ENCODE measurements at regions not wholly inside any gene's neighbourhood (a gene's known extent, or its start where the extent isn't known, plus 50 kb on each side); places are given as distances from the start of the nearest gene placed in this dataset.
"Not testable (repeated sequence)": the region's sequence is repeated elsewhere in the genome, so short reads cannot be mapped to it uniquely, and the experiment has no call there.

DNA sequence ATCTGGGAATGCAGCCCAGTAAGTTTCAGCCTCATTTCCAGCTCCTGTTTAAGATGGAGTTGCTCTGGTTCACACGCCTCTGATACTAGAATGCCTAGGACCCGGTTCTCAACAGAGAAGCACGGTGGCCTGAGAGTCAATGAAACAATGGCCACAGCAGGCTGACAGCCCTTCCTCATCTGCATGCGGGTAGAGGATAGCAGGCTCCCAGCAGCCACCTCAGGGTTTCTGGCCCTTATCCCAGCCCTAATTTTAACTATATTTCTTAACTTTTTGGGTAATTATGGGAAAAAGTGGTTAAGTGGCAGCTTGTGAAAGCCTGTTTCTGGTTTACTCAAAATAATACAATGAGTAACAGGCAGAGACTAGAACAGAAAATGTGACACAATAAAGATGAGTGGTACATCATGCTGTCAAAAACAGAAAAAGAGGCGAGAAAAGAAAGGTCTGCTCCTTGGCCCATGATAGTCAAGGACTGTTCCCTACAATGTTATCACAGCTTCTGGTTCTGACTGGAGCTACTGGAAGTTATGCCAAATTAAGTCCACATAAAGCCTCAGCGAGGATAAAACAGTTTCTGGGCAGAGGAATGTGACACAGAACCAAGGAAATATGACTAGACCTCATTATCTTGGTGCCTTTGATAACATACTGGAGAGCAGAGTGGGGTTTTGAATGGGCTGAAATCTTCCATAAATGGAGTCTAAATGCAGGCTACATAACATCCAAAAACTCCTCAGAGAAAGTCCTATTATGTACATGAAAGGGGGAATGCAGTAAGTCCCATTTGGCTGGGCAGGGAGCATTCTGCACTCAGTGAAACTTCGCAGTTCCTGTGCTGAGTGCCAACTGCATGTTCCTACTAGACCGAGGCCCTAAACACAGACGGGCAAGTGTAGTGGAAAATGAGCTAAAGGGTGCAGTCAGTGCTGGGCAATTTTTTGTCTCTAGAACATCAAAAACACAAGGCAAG lies 92.1 kb downstream of the NIBAN1 start:
- H3K9me3 Mint-ChIP-seq (ENCODE audit: unreplicated experiment), result no peaks in the 10 kb centered on the region
- TF ChIP-seq, protein P1, sequence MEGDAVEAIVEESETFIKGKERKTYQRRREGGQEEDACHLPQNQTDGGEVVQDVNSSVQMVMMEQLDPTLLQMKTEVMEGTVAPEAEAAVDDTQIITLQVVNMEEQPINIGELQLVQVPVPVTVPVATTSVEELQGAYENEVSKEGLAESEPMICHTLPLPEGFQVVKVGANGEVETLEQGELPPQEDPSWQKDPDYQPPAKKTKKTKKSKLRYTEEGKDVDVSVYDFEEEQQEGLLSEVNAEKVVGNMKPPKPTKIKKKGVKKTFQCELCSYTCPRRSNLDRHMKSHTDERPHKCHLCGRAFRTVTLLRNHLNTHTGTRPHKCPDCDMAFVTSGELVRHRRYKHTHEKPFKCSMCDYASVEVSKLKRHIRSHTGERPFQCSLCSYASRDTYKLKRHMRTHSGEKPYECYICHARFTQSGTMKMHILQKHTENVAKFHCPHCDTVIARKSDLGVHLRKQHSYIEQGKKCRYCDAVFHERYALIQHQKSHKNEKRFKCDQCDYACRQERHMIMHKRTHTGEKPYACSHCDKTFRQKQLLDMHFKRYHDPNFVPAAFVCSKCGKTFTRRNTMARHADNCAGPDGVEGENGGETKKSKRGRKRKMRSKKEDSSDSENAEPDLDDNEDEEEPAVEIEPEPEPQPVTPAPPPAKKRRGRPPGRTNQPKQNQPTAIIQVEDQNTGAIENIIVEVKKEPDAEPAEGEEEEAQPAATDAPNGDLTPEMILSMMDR (IDR thresholded peaks at IDR 0.05), result no peak
- no peak overlapping the region for H3K4me3 Mint-ChIP-seq (ENCODE audit: unreplicated experiment)
- no peak for DNase-seq (ENCODE audit: extremely low spot score, unreplicated experiment)
- H3K36me3 Mint-ChIP-seq (ENCODE audit: unreplicated experiment), result no peaks in the 10 kb centered on the region
- no peaks in the 10 kb centered on the region for H3K27me3 Mint-ChIP-seq (ENCODE audit: unreplicated experiment)
- peaks cover 3% of the 10 kb centered on the region for H3K4me1 Mint-ChIP-seq (ENCODE audit: unreplicated experiment)
- no peak overlapping the region for H3K27ac Mint-ChIP-seq (ENCODE audit: unreplicated experiment)

DNA sequence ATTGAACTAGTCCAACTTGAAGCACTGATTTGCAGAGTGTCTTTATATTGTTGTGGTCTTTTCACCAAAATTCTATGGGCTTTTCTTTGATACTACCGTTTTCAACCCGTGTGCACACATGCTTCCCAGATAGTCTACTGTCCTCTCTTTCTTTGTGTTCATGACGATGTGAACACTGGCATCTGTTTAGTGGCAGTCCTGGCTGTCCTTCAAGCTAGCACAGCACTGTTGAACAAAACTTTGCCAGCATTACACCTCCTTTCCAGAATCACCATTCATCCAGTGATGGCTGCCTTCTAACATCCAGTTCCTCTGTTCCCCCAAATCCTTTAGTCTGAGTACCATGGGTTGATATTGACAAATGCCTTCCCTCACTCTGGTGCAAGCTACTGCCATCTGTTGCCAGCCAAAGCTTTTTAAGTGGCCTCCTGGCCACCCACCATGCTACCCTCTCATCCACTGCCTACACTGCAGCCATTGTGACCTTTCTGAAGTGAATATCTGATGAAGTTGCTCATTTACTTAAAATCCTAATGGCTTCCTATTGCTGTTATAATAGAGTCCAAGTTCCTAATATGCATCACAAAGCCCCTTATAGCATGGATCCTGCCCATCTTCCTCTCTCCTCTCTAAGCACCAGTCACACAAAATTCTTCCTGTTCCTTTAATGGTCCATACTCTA lies 94.3 kb downstream of the NIBAN1 start:
- H3K9me3 Mint-ChIP-seq (ENCODE audit: unreplicated experiment), result no peaks in the 10 kb centered on the region
- no peak for DNase-seq (ENCODE audit: extremely low spot score, unreplicated experiment)
- H3K4me1 Mint-ChIP-seq (ENCODE audit: unreplicated experiment), result peaks cover 3% of the 10 kb centered on the region
- TF ChIP-seq, protein P1 (IDR thresholded peaks at IDR 0.05), result no peak
- no peaks in the 10 kb centered on the region for H3K27me3 Mint-ChIP-seq (ENCODE audit: unreplicated experiment)
- H3K4me3 Mint-ChIP-seq (ENCODE audit: unreplicated experiment), result no peak overlapping the region
- no peaks in the 10 kb centered on the region for H3K36me3 Mint-ChIP-seq (ENCODE audit: unreplicated experiment)
- no peak overlapping the region for H3K27ac Mint-ChIP-seq (ENCODE audit: unreplicated experiment)

DNA sequence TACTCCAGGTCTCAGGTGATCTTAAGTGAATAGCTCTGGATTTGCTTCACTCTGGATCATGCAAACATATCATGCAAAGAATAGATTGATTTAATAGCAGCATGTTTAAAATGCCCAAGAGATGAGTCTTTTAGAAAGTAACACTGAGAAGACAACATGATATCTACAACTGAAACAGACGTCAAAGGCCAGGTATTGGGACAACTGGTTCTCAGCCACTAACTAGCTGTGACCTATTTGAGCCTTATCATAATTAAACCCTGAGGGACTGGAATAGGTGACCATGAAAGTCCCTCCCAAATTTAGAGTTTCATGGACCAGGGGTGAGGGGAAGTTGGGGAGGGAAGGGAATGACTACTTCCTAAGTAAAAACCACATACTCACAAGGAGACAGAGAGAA lies 95.7 kb downstream of the NIBAN1 start:
- Mint-ChIP-seq H3K9me3 (ENCODE audit: unreplicated experiment) (peaks cover under 1% of the 10 kb centered on the region), H3K4me3 (ENCODE audit: unreplicated experiment) (no peak overlapping the region), H3K27me3 (ENCODE audit: unreplicated experiment) (peaks cover under 1% of the 10 kb centered on the region), H3K36me3 (ENCODE audit: unreplicated experiment) (no peaks in the 10 kb centered on the region), H3K27ac (ENCODE audit: unreplicated experiment) (no peak overlapping the region), H3K4me1 (ENCODE audit: unreplicated experiment) (peaks cover 3% of the 10 kb centered on the region)
- no peak for DNase-seq (ENCODE audit: extremely low spot score, unreplicated experiment)
- TF ChIP-seq, protein P1 (IDR thresholded peaks at IDR 0.05), result no peak

DNA sequence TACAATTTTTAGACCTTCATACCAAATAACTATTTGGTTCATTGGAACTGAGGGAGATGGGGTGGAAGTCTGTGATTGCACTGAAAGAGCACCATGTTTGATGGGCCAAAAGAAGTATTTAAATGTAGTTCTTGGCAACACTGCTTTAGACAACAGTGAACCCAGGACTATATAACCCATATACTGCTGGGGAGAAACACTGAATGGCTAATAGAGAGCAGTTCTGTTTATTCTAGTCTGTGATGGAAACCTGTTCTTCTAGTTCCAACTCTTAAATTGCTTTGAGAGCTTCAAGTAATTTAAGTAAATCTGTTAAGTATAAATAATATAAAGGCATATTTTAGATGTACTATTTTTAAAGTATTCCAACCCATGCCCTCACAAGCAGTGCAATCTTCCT lies 96.3 kb downstream of the NIBAN1 start:
- TF ChIP-seq, protein P1 (IDR thresholded peaks at IDR 0.05), result no peak
- no peak for DNase-seq (ENCODE audit: extremely low spot score, unreplicated experiment)
- Mint-ChIP-seq H3K4me1 (ENCODE audit: unreplicated experiment) (peaks cover 3% of the 10 kb centered on the region), H3K27me3 (ENCODE audit: unreplicated experiment) (peaks cover 6% of the 10 kb centered on the region), H3K27ac (ENCODE audit: unreplicated experiment) (no peak overlapping the region), H3K4me3 (ENCODE audit: unreplicated experiment) (no peak overlapping the region), H3K36me3 (ENCODE audit: unreplicated experiment) (no peaks in the 10 kb centered on the region), H3K9me3 (ENCODE audit: unreplicated experiment) (peaks cover 7% of the 10 kb centered on the region)

DNA sequence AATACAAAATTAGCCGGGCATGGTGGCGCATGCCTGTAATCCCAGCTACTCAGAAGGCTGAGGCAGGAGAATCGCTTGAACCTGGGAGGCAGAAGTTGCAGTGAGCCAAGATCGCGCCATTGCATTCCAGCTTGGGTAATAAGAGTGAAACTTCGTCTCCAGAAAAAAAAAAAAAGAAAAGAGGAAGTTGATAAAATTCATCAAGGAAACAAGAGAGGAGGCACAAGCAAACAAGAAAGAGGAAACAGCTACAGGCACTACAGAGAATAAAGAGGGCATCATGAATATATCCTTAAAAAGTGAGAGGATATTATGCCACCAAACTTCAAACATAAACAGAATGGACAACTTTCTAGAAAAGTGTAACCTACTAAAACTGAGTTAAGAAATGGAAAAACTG lies 98.3 kb downstream of the NIBAN1 start:
- H3K27me3 Mint-ChIP-seq (ENCODE audit: unreplicated experiment); H3K36me3 Mint-ChIP-seq (ENCODE audit: unreplicated experiment); DNase-seq (ENCODE audit: extremely low spot score, unreplicated experiment); H3K4me1 Mint-ChIP-seq (ENCODE audit: unreplicated experiment); H3K4me3 Mint-ChIP-seq (ENCODE audit: unreplicated experiment); H3K27ac Mint-ChIP-seq (ENCODE audit: unreplicated experiment); H3K9me3 Mint-ChIP-seq (ENCODE audit: unreplicated experiment): not testable (repeated sequence)
